Suprapubic skin (tissue), 3 donors: ENCODE measurements at regions not wholly inside any gene's neighbourhood (a gene's known extent, or its start where the extent isn't known, plus 50 kb on each side); places are given as distances from the start of the nearest gene placed in this dataset.

Experiments
- CTCF ChIP-seq, 2 donors: fragments of 200-600 bp in 1 of 2; fragments of 450-650 bp in 1 of 2; sonication (generic) in 1 of 2; IDR thresholded peaks; one replicate each; pipeline ENCODE4 v1.5.1; 2016 to 2019; ENCODE audit warnings: antibody characterized with exemption in 2 of 2, mild to moderate bottlenecking in 1 of 2, moderate library complexity in 1 of 2
- POLR2A ChIP-seq, 2 donors: fragments of 450-650 bp; IDR thresholded peaks; one replicate each; pipeline ENCODE4 v1.6.1; 2017; ENCODE audit warnings: antibody characterized with exemption in 2 of 2, mild to moderate bottlenecking in 2 of 2, moderate library complexity in 2 of 2

DNA sequence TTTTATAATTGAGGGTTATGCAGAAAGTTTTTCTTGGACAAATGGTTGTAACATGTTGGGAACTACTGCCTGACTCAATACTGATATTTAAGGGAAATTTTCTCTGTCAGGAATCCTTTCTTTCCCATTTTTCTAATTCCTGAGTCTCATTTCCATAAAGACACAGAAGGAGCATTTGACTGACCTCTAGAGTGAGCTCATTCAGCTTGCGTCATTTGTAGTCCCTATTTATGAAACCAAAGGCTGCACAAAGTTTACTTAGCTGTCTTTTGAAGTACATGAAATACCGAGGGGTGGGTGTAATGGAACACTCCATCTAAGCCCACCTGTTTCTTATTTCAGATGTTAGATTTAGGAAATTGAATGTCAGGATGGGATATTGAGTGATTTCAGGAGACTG lies 359.5 kb upstream of the C11orf87 start:
- TF ChIP-seq CTCF (IDR thresholded peaks at IDR 0.05), result no peak
- TF ChIP-seq POLR2A (IDR thresholded peaks at IDR 0.05), result no peak
